Thyroid gland (tissue), 4 donors: ENCODE measurements at regions not wholly inside any gene's neighbourhood (a gene's known extent, or its start where the extent isn't known, plus 50 kb on each side); places are given as distances from the start of the nearest gene placed in this dataset.

Experiments used
- DNase-seq, 2 donors: peaks; one replicate each; pipeline ENCODE4 v3.0.0-alpha.2; 2019
- H3K27ac ChIP-seq, 3 donors: fragments of 200-600 bp; sonication (generic); 1 replicate in 2 of 3; 2 replicates in 1 of 3; pipeline ENCODE4 v1.5.1; 2016 to 2019; ENCODE audit warnings: mild to moderate bottlenecking in 1 of 3, moderate library complexity in 1 of 3
- H3K27me3 ChIP-seq: fragments of 200-600 bp; sonication (generic); one replicate; pipeline ENCODE4 v1.5.1; 2019
- H3K36me3 ChIP-seq, 2 donors: fragments of 200-600 bp; sonication (generic); one replicate each; pipeline ENCODE4 v1.5.1; 2016 to 2019
- H3K4me1 ChIP-seq, 2 donors: fragments of 200-600 bp; sonication (generic); one replicate each; pipeline ENCODE4 v1.5.1; 2017 to 2019
- H3K4me3 ChIP-seq, 3 donors: fragments of 200-600 bp; sonication (generic); replicated peaks in 1 of 3; 1 replicate in 2 of 3; 2 replicates in 1 of 3; pipeline ENCODE4 v1.5.1; 2016; ENCODE audit warnings: mild to moderate bottlenecking in 1 of 3
- H3K9me3 ChIP-seq: fragments of 200-600 bp; sonication (generic); one replicate; pipeline ENCODE4 v1.5.1; 2017
- CTCF ChIP-seq, 6 experiments: fragments of 200-600 bp in 3 of 6; fragments of 450-650 bp in 3 of 6; sonication (generic) in 3 of 6; IDR thresholded peaks; one replicate each; pipeline ENCODE4 v1.5.1; 2016 to 2019; ENCODE audit warnings: antibody characterized with exemption in 6 of 6, mild to moderate bottlenecking in 2 of 6, inconsistent platforms in 1 of 6, moderate library complexity in 1 of 6
- POLR2A ChIP-seq, 2 donors: fragments of 450-650 bp; IDR thresholded peaks; one replicate each; pipeline ENCODE4 v1.6.1; 2017; ENCODE audit warnings: antibody characterized with exemption in 2 of 2, mild to moderate bottlenecking in 2 of 2, moderate library complexity in 1 of 2
- WGBS, 2 donors: methylation state at CpG; one replicate each; pipeline ENCODE4 v1.1.5; 2017; 5-methylcytosine and 5-hydroxymethylcytosine counted together
- intact Hi-C: fragments of 100-400 bp; cut with DNase I; formaldehyde crosslinking; loops from one replicate; pipeline ENCODE4 v1.15.1; 2023

- H3K4me3 ChIP-seq, result no peak overlapping the region
- no peak for DNase-seq
- no peaks in the 10 kb centered on the region for H3K4me1 ChIP-seq
- no peak overlapping the region for H3K27ac ChIP-seq
- TF ChIP-seq POLR2A (IDR thresholded peaks at IDR 0.05), result no peak
- TF ChIP-seq CTCF (IDR thresholded peaks at IDR 0.05), result no peak
- intact Hi-C loops, result no loop called here
- WGBS, 2 donors, result 84 to 88% methylated on average over 1 of the region's 1 CpG
- no peaks in the 10 kb centered on the region for H3K9me3 ChIP-seq
- no peaks in the 10 kb centered on the region for H3K27me3 ChIP-seq
- H3K36me3 ChIP-seq, result no peaks in the 10 kb centered on the region
Observed at GRCh38 chr2:138440759-138441158, 60.8 kb upstream of the SPOPL start.

GRCh38 chr2:138441916-138442315, 59.7 kb upstream of the SPOPL start:
- no peak for DNase-seq
- Histone ChIP-seq H3K36me3 (no peaks in the 10 kb centered on the region), H3K9me3 (no peaks in the 10 kb centered on the region), H3K4me1 (peaks cover 0 to 4% of the 10 kb centered on the region in 2 donors), H3K4me3 (no peak overlapping the region), H3K27ac (no peak overlapping the region), H3K27me3 (no peaks in the 10 kb centered on the region)
- no peak for TF ChIP-seq POLR2A (IDR thresholded peaks at IDR 0.05)
- TF ChIP-seq CTCF (IDR thresholded peaks at IDR 0.05), result no peak
- 90 to 93% methylated on average over 3 of the region's 3 CpGs for WGBS, 2 donors
- intact Hi-C loops, result no loop called here

- H3K4me1 ChIP-seq, result peaks cover 0 to 4% of the 10 kb centered on the region in 2 donors
- TF ChIP-seq POLR2A (IDR thresholded peaks at IDR 0.05) (no peak), CTCF (IDR thresholded peaks at IDR 0.05) (no peak)
- H3K27me3 ChIP-seq, result no peaks in the 10 kb centered on the region
- H3K36me3 ChIP-seq, result no peaks in the 10 kb centered on the region
- H3K9me3 ChIP-seq, result no peaks in the 10 kb centered on the region
- 83 to 92% methylated on average over 4 of the region's 4 CpGs for WGBS, 2 donors
- intact Hi-C loops, result no loop called here
- no peak overlapping the region for H3K27ac ChIP-seq
- no peak overlapping the region for H3K4me3 ChIP-seq
- no peak for DNase-seq
Observed at GRCh38 chr2:138444411-138444810, 57.2 kb upstream of the SPOPL start.

GRCh38 chr2:138445227-138445626, 56.3 kb upstream of the SPOPL start:
- 88 to 89% methylated on average over 1 of the region's 1 CpG for WGBS, 2 donors
- Histone ChIP-seq H3K9me3 (no peaks in the 10 kb centered on the region), H3K27me3 (no peaks in the 10 kb centered on the region), H3K4me3 (no peak overlapping the region), H3K4me1 (peaks cover 0 to 4% of the 10 kb centered on the region in 2 donors), H3K27ac (no peak overlapping the region), H3K36me3 (no peaks in the 10 kb centered on the region)
- DNase-seq, result no peak
- TF ChIP-seq CTCF (IDR thresholded peaks at IDR 0.05) (no peak), POLR2A (IDR thresholded peaks at IDR 0.05) (no peak)
- intact Hi-C loops, result no loop called here

- intact Hi-C loops, result no loop called here
- Histone ChIP-seq H3K27ac (no peak overlapping the region), H3K27me3 (no peaks in the 10 kb centered on the region), H3K36me3 (no peaks in the 10 kb centered on the region), H3K4me3 (no peak overlapping the region), H3K9me3 (no peaks in the 10 kb centered on the region), H3K4me1 (peaks cover 0 to 4% of the 10 kb centered on the region in 2 donors)
- TF ChIP-seq CTCF (IDR thresholded peaks at IDR 0.05) (no peak), POLR2A (IDR thresholded peaks at IDR 0.05) (no peak)
- 75 to 77% methylated on average over 5 of the region's 5 CpGs for WGBS, 2 donors
- DNase-seq, result no peak
Observed at GRCh38 chr2:138446043-138446442, 55.5 kb upstream of the SPOPL start.
